DND-41 (cell line): ENCODE measurements at regions not wholly inside any gene's neighbourhood (a gene's known extent, or its start where the extent isn't known, plus 50 kb on each side); places are given as distances from the start of the nearest gene placed in this dataset.

ENCODE experiments used
- ATAC-seq: fragments of 200-7000 bp; cut with Tn5 transposase; 3 replicates; pipeline ENCODE4 v1.9.1; 2021; ENCODE audit warnings: low read depth; ENCODE audit not compliant: insufficient read depth
- DNase-seq: peaks from one replicate; pipeline ENCODE4 v3.0.0-alpha.2; 2020
- H2AFZ ChIP-seq: 2 replicates; pipeline ENCODE4 v1.6.0; 2012; ENCODE audit warnings: low read depth, low read length
- H3K27ac ChIP-seq: 2 replicates; pipeline ENCODE4 v1.5.1; 2012; ENCODE audit warnings: low read length, inconsistent platforms
- H3K27me3 ChIP-seq: fragments of 200-600 bp; sonication (generic); 2 replicates; pipeline ENCODE4 v1.6.0; 2012; ENCODE audit warnings: low read length, mild to moderate bottlenecking, inconsistent platforms; ENCODE audit not compliant: insufficient read depth, poor library complexity
- H3K36me3 ChIP-seq: 2 replicates; pipeline ENCODE4 v1.5.1; 2012; ENCODE audit warnings: low read length, inconsistent platforms; ENCODE audit not compliant: insufficient read depth
- H3K4me1 ChIP-seq: 2 replicates; pipeline ENCODE4 v1.5.1; 2012; ENCODE audit warnings: mild to moderate bottlenecking, low read length; ENCODE audit not compliant: insufficient read depth
- H3K4me2 ChIP-seq: 2 replicates; pipeline ENCODE4 v1.6.0; 2012; ENCODE audit warnings: mild to moderate bottlenecking, moderate library complexity, low read length, inconsistent platforms; ENCODE audit not compliant: insufficient read depth
- H3K4me3 ChIP-seq, 2 experiments: fragments of 200-600 bp in 1 of 2; shearing (Covaris generic) in 1 of 2; 2 replicates each; pipeline ENCODE4 v1.5.1; 2012 to 2016; ENCODE audit warnings: inconsistent platforms in 2 of 2, low read length in 2 of 2, mild to moderate bottlenecking in 2 of 2, low read depth in 1 of 2, moderate library complexity in 1 of 2
- H3K79me2 ChIP-seq: 2 replicates; pipeline ENCODE4 v1.6.0; 2012; ENCODE audit warnings: low read length, inconsistent platforms; ENCODE audit not compliant: insufficient read depth
- H3K9ac ChIP-seq: 2 replicates; pipeline ENCODE4 v1.6.0; 2012; ENCODE audit warnings: low read depth, mild to moderate bottlenecking, inconsistent platforms, low read length, moderate library complexity
- H3K9me3 ChIP-seq: 2 replicates; pipeline ENCODE4 v1.5.1; 2012; ENCODE audit warnings: low read length, moderate library complexity, mild to moderate bottlenecking, inconsistent platforms; ENCODE audit not compliant: insufficient read depth, severe bottlenecking
- H4K20me1 ChIP-seq: 2 replicates; pipeline ENCODE4 v1.6.0; 2012; ENCODE audit warnings: low read length; ENCODE audit not compliant: insufficient read depth
- EZH2 ChIP-seq: IDR thresholded peaks from 3 replicates; pipeline ENCODE4 v1.6.1; 2012; ENCODE audit warnings: borderline replicate concordance, low read depth, mild to moderate bottlenecking, moderate library complexity, low read length, inconsistent platforms; ENCODE audit not compliant: severe bottlenecking
- TF ChIP-seq, protein P1 (sequence below): IDR thresholded peaks from 2 replicates; pipeline ENCODE4 v1.5.1; 2012; ENCODE audit warnings: borderline replicate concordance, low read length, moderate library complexity, mild to moderate bottlenecking; ENCODE audit not compliant: poor library complexity, severe bottlenecking; ENCODE audit errors: extremely low read depth

DNA sequence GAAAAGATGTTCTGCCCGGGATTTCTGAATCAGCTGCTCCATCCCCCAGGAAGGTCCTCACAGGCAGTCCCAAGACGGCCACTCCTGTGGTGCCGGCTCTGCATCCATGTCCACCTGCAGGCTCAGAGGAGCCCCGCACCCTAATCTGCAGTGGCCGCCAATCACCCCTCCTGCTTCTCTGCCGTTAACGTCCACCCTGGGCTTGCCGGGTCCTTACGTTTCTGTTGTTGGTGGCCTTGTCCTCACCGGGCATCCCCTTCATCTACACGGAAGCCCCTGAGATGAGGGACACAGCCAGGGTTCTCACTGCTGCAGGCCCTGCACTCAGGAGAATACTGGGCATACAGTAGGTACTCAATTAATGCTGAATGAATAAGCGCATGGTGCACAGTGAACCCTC, 131.5 kb upstream of the SNTG2 start:
- Histone ChIP-seq H3K27ac (no peak overlapping the region), H3K36me3 (no peaks in the 10 kb centered on the region), H4K20me1 (no peaks in the 10 kb centered on the region), H3K4me3 (no peak overlapping the region), H3K9ac (no peak overlapping the region), H3K4me2 (no peak overlapping the region), H3K27me3 (no peaks in the 10 kb centered on the region), H3K4me1 (no peaks in the 10 kb centered on the region), H2AFZ (no peak overlapping the region), H3K9me3 (no peaks in the 10 kb centered on the region), H3K79me2 (no peaks in the 10 kb centered on the region)
- no peak for TF ChIP-seq EZH2
- TF ChIP-seq, protein P1, sequence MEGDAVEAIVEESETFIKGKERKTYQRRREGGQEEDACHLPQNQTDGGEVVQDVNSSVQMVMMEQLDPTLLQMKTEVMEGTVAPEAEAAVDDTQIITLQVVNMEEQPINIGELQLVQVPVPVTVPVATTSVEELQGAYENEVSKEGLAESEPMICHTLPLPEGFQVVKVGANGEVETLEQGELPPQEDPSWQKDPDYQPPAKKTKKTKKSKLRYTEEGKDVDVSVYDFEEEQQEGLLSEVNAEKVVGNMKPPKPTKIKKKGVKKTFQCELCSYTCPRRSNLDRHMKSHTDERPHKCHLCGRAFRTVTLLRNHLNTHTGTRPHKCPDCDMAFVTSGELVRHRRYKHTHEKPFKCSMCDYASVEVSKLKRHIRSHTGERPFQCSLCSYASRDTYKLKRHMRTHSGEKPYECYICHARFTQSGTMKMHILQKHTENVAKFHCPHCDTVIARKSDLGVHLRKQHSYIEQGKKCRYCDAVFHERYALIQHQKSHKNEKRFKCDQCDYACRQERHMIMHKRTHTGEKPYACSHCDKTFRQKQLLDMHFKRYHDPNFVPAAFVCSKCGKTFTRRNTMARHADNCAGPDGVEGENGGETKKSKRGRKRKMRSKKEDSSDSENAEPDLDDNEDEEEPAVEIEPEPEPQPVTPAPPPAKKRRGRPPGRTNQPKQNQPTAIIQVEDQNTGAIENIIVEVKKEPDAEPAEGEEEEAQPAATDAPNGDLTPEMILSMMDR: no peak
- no peak for DNase-seq
- ATAC-seq: no peak

DNA sequence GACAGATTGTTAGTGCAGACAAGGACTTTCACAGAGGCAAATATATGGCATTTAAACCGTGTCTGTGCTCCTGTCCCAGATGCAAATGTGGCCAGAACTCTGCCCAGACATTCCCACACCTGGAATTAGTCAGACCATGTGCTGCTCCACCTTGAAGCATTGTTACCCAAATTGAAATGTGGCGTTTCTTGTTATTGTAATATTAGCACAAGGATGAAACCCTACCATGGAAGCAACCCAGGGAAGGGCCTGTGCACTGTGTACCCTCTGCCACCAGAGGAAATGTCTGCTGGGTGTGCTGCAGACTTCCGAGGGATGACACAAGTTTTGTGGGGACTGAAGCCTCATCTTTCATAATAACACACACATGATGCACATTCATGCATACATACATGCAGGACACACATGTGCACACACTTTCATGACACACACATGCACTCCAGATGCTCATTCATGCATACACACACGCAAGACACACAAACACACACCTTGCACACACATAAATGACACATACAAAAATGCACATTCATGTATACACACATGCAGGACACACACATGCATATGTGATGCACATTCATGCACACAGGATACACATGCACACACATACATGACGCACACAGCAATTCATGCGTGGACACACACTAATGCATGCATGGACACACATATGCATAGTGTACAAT, 133.2 kb upstream of the SNTG2 start:
- Histone ChIP-seq H3K4me2 (no peak overlapping the region), H3K27me3 (no peaks in the 10 kb centered on the region), H3K9me3 (no peaks in the 10 kb centered on the region), H3K4me1 (no peaks in the 10 kb centered on the region), H4K20me1 (no peaks in the 10 kb centered on the region), H3K27ac (no peak overlapping the region), H2AFZ (no peak overlapping the region), H3K79me2 (no peaks in the 10 kb centered on the region), H3K9ac (no peak overlapping the region), H3K36me3 (no peaks in the 10 kb centered on the region), H3K4me3 (no peak overlapping the region)
- TF ChIP-seq, protein P1: no peak
- no peak for TF ChIP-seq EZH2
- no peak for DNase-seq
- no peak for ATAC-seq

DNA sequence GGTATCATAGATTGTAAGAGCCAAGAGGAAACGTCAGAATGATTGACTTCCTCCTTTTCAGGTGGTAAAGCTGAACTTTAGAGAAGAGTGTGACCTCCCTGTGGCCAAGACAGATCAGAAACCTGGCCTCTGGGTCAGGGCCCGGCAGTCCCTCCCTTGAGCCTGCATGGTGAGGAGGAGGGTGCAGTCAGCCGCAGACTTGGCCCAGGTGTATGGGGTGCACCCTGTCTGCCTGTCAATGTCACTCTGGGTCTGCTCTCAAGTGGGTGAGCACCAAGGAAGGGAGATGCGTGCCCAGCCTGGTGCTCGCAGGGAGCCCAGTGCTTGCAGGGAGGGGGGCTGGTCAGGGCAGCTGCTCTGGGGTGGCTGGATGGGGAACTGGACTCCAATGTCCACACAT, 134.4 kb upstream of the SNTG2 start:
- Histone ChIP-seq H2AFZ (no peak overlapping the region), H3K4me1 (no peaks in the 10 kb centered on the region), H3K9me3 (no peaks in the 10 kb centered on the region), H3K4me2 (no peak overlapping the region), H3K9ac (no peak overlapping the region), H3K79me2 (no peaks in the 10 kb centered on the region), H3K27ac (no peak overlapping the region), H3K36me3 (no peaks in the 10 kb centered on the region), H4K20me1 (no peaks in the 10 kb centered on the region), H3K27me3 (no peaks in the 10 kb centered on the region), H3K4me3 (no peak overlapping the region)
- no peak for TF ChIP-seq EZH2
- TF ChIP-seq, protein P1: no peak
- no peak for DNase-seq
- ATAC-seq: no peak

DNA sequence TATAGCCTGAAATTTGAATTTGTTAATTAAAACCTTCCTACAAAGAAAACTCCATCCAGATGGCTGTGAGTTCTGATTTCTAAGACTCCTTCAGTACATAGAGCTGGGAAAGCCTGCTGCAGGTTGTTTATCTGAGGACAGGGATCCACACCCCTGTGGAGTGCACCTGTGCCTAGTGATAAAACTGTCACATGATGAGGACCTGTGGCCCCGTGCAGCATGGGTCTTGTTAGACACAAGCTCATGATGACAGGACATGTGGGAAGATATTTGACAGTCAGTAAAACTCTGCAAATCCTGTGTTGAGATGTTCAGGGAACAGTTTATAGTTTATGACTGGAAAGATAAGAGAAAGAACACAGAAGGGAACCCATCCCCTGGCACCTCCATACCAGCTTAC, 133.2 kb upstream of the TMEM18 start:
- TF ChIP-seq EZH2: no peak
- TF ChIP-seq, protein P1: no peak
- Histone ChIP-seq H3K4me2 (no peak overlapping the region), H4K20me1 (no peaks in the 10 kb centered on the region), H3K27me3 (no peaks in the 10 kb centered on the region), H3K9me3 (no peaks in the 10 kb centered on the region), H3K4me3 (no peak overlapping the region), H3K9ac (no peak overlapping the region), H2AFZ (no peak overlapping the region), H3K36me3 (peaks cover 4% of the 10 kb centered on the region; the same call in 1 of the 2 replicates), H3K79me2 (no peaks in the 10 kb centered on the region), H3K27ac (no peak overlapping the region), H3K4me1 (peaks cover 4% of the 10 kb centered on the region; the same call in 1 of the 2 replicates)
- no peak for DNase-seq
- ATAC-seq: peak; percentile 45; the same call in 2 of the 3 replicates
